Endothelial cell of umbilical vein (primary cell): ENCODE measurements at regions not wholly inside any gene's neighbourhood (a gene's known extent, or its start where the extent isn't known, plus 50 kb on each side); places are given as distances from the start of the nearest gene placed in this dataset.

Experiments
- BruUV-seq: library from RNA; stranded (reverse); fragments of 400-500 nt; replicated peaks from 2 replicates; lab custom pipeline; 2021; lab: Mats Ljungman, UMichigan
- CTCF ChIA-PET: fragments of 300-600, 350-600 bp; sonication (Branson Sonifier 250); formaldehyde crosslinking; loops from one replicate; lab custom pipeline; 2021; ENCODE audit warnings: antibody characterized with exemption, inconsistent platforms; lab: Charles Lee
- POLR2A ChIA-PET: fragments of 300-600, 350-600 bp; sonication (Branson Sonifier 250); formaldehyde crosslinking; loops from one replicate; lab custom pipeline; 2021; ENCODE audit warnings: antibody characterized with exemption, inconsistent platforms; lab: Charles Lee
- DNase-seq: peaks from one replicate; pipeline ENCODE4 v3.0.0-alpha.2; 2011; ENCODE audit warnings: low read depth, low spot score
- FAIRE-seq: peaks from 2 replicates; lab custom pipeline; 2011; peaks lifted over from hg19 to GRCh38; lab: Jason Lieb, UNC
- H2AFZ ChIP-seq: 2 replicates; pipeline ENCODE4 v1.6.0; 2012; ENCODE audit warnings: low read depth, low read length, control low read depth, inconsistent platforms
- H3K27ac ChIP-seq: 2 replicates; pipeline ENCODE4 v1.5.1; 2011; ENCODE audit warnings: low read depth, mild to moderate bottlenecking, control low read depth, low read length, moderate library complexity; ENCODE audit not compliant: insufficient read depth
- H3K27me3 ChIP-seq, 2 experiments: 2 replicates each; pipeline versions ENCODE4 v1.6.0 to v1.6.1; 2011; ENCODE audit warnings: low read length in 2 of 2, mixed read lengths in 1 of 2; ENCODE audit not compliant: control insufficient read depth in 2 of 2, insufficient read depth in 2 of 2
- H3K36me3 ChIP-seq, 2 experiments: 2 replicates in 1 of 2; 3 replicates in 1 of 2; pipeline ENCODE4 v1.5.1; 2011; ENCODE audit warnings: low read length in 2 of 2, mild to moderate bottlenecking in 1 of 2, moderate library complexity in 1 of 2; ENCODE audit not compliant: control insufficient read depth in 2 of 2, insufficient read depth in 2 of 2; ENCODE audit errors: extremely low read depth in 1 of 2
- H3K4me1 ChIP-seq: 3 replicates; pipeline ENCODE4 v1.5.1; 2011; ENCODE audit warnings: mild to moderate bottlenecking, low read length; ENCODE audit not compliant: control insufficient read depth, insufficient read depth; ENCODE audit errors: extremely low read depth
- H3K4me2 ChIP-seq: 2 replicates; pipeline ENCODE4 v1.6.1; 2011; ENCODE audit warnings: low read length, control low read depth, mixed read lengths; ENCODE audit not compliant: insufficient read depth
- H3K4me3 ChIP-seq, 3 experiments: fragments of 200-600 bp in 1 of 3; sonication (generic), shearing (Covaris generic) in 1 of 3; replicated peaks in 1 of 3; 2 replicates each; pipeline ENCODE4 v1.5.1; 2011 to 2016; ENCODE audit warnings: control low read depth in 3 of 3, low read length in 3 of 3, mild to moderate bottlenecking in 2 of 3, inconsistent platforms in 1 of 3, low read depth in 1 of 3, moderate library complexity in 1 of 3; ENCODE audit not compliant: insufficient read depth in 1 of 3
- H3K79me2 ChIP-seq: 2 replicates; pipeline ENCODE4 v1.6.0; 2012; ENCODE audit warnings: low read length, inconsistent platforms; ENCODE audit not compliant: control insufficient read depth, insufficient read depth
- H3K9ac ChIP-seq: replicated peaks from 2 replicates; pipeline ENCODE3; 2011; ENCODE audit warnings: low read length, control low read depth; ENCODE audit not compliant: insufficient read depth; ENCODE audit errors: extremely low read depth
- H3K9me1 ChIP-seq: replicated peaks from 3 replicates; pipeline ENCODE4 v1.6.0; 2011; ENCODE audit warnings: mild to moderate bottlenecking, low read length; ENCODE audit not compliant: control insufficient read depth, insufficient read depth; ENCODE audit errors: extremely low read depth
- H3K9me3 ChIP-seq: replicated peaks from 2 replicates; pipeline ENCODE4 v1.5.1; 2012; ENCODE audit warnings: low read length, inconsistent platforms; ENCODE audit not compliant: control insufficient read depth, insufficient read depth
- H4K20me1 ChIP-seq: replicated peaks from 2 replicates; pipeline ENCODE3; 2011; ENCODE audit warnings: mild to moderate bottlenecking, low read length; ENCODE audit not compliant: control insufficient read depth, insufficient read depth; ENCODE audit errors: extremely low read depth
- EZH2 ChIP-seq: IDR thresholded peaks from 2 replicates; pipeline ENCODE4 v1.6.1; 2012; ENCODE audit warnings: borderline replicate concordance, low read depth, mild to moderate bottlenecking, moderate library complexity, low read length, inconsistent platforms; ENCODE audit not compliant: severe bottlenecking
- FOS ChIP-seq: IDR thresholded peaks from 2 replicates; pipeline ENCODE4 v1.6.1; 2011; ENCODE audit warnings: mild to moderate bottlenecking, low read length, moderate library complexity, borderline replicate concordance; ENCODE audit not compliant: insufficient read depth
- GATA2 ChIP-seq: IDR thresholded peaks from 2 replicates; pipeline ENCODE4 v1.7.0; 2011; ENCODE audit warnings: low read depth, mild to moderate bottlenecking, moderate library complexity, mixed read lengths, low read length; ENCODE audit not compliant: insufficient read length, insufficient read depth
- JUN ChIP-seq: IDR thresholded peaks from 2 replicates; pipeline ENCODE4 v1.6.1; 2011; ENCODE audit warnings: borderline replicate concordance, low read depth; ENCODE audit not compliant: insufficient read length, insufficient read depth
- MYC ChIP-seq: IDR thresholded peaks from one replicate; pipeline ENCODE4 v1.6.1; 2011; ENCODE audit warnings: mild to moderate bottlenecking, low read depth, low read length
- POLR2A ChIP-seq: IDR thresholded peaks from 2 replicates; pipeline ENCODE4 v1.6.1; 2012; ENCODE audit warnings: low read depth, mild to moderate bottlenecking, control low read depth, low read length
- POLR2AphosphoS5 ChIP-seq: IDR thresholded peaks from 2 replicates; pipeline ENCODE4 v1.6.1; 2012; ENCODE audit warnings: low read depth, mild to moderate bottlenecking, control low read depth, low read length, moderate library complexity; ENCODE audit not compliant: insufficient read depth
- dilution Hi-C: fragments of 300-500 bp; cut with MboI; formaldehyde crosslinking; loops from one replicate; pipeline ENCODE4 v1.15.0; 2019; ENCODE audit warnings: low sequenced_read_pairs; ENCODE audit not compliant: extremely low pct_ligation_motif_present
- intact Hi-C: fragments of 100-400 bp; cut with micrococcal nuclease; formaldehyde crosslinking; loops from one replicate; pipeline ENCODE4 v1.10.0; 2022
- TF ChIP-seq, protein P1 (sequence below): IDR thresholded peaks from 2 replicates; pipeline ENCODE4 v1.6.1; 2011; ENCODE audit not compliant: insufficient read depth, insufficient read length
- TF ChIP-seq, protein P2 (sequence below), 2 donors: IDR thresholded peaks; 1 replicate in 1 of 2; 2 replicates in 1 of 2; pipeline ENCODE4 v1.5.1; 2011; ENCODE audit warnings: low read length in 2 of 2, mild to moderate bottlenecking in 2 of 2, moderate library complexity in 2 of 2, control low read depth in 1 of 2, inconsistent platforms in 1 of 2, low read depth in 1 of 2; ENCODE audit not compliant: insufficient read depth in 1 of 2; ENCODE audit errors: extremely low read depth in 1 of 2

DNA sequence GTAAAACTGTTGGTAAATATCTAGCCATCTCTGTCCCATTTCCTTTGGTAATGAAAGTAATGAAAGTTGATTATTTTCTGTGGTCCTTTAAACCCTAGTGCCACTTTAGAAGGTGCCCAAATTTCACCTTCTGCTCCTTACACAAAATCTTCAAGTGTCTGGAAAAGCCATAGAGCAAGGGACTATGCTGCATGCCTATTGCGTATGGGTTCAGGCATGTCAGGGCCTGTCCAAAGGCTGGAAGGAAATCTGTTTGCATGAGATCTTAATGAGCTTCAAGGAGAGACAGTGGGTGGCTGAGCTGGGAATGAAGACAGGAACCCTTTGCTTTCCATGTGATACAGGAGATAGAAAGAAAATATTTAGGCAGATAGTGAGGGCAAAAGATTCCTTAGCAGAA, 66.6 kb upstream of the CCN6 start:
- H3K9me1 ChIP-seq, result no peaks in the 10 kb centered on the region
- H4K20me1 ChIP-seq, result no peaks in the 10 kb centered on the region
- CTCF ChIA-PET, result no interaction called here
- BruUV-seq, result no TSS peak
- intact Hi-C loops (no loop called here), dilution Hi-C loops (no loop called here)
- H3K4me3 ChIP-seq, result no peak overlapping the region
- no peak overlapping the region for H3K9ac ChIP-seq
- DNase-seq (peak; percentile 51), FAIRE-seq (no peak)
- peak overlapping the region; percentile 28 for H2AFZ ChIP-seq
- H3K27ac ChIP-seq, result no peak overlapping the region
- H3K4me2 ChIP-seq, result no peak overlapping the region
- no peaks in the 10 kb centered on the region for H3K9me3 ChIP-seq
- no peaks in the 10 kb centered on the region for H3K79me2 ChIP-seq
- no peak for TF ChIP-seq MYC
- no peak for TF ChIP-seq JUN
- no peak for TF ChIP-seq EZH2
- no peak for TF ChIP-seq GATA2
- no peak for TF ChIP-seq FOS
- TF ChIP-seq, protein P1, sequence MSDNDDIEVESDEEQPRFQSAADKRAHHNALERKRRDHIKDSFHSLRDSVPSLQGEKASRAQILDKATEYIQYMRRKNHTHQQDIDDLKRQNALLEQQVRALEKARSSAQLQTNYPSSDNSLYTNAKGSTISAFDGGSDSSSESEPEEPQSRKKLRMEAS, result no peak
- H3K27me3 ChIP-seq, result no peaks in the 10 kb centered on the region
- no peaks in the 10 kb centered on the region for H3K36me3 ChIP-seq
- H3K4me1 ChIP-seq, result peaks cover 5% of the 10 kb centered on the region
- POLR2A ChIA-PET, result no interaction called here

DNA sequence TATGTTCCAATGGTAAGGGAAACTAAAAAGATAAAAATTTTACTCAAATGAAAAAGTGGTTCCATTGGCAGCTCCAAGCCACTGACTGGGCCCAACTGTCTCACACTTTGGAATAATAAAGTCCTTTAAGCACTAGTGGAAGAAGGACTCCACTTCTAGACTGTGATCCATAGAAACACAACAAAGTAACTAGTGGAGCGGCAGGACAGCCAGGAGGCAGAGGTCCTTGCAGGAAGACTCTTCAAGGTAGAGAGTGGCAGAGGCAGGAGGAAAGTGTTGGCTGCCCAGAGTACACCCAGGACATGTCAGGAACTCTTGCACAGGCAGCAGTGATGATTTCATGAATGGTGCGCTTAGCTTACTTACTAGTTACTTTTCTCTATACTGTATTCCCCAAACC, 65.0 kb upstream of the CCN6 start:
- H3K79me2 ChIP-seq, result no peaks in the 10 kb centered on the region
- no peaks in the 10 kb centered on the region for H3K36me3 ChIP-seq
- no peak overlapping the region for H3K4me2 ChIP-seq
- no peak for FAIRE-seq
- H4K20me1 ChIP-seq, result no peaks in the 10 kb centered on the region
- no TSS peak for BruUV-seq
- H3K9me3 ChIP-seq, result no peaks in the 10 kb centered on the region
- no peak overlapping the region for H2AFZ ChIP-seq
- H3K9me1 ChIP-seq, result no peaks in the 10 kb centered on the region
- peaks cover 20% of the 10 kb centered on the region for H3K4me1 ChIP-seq
- H3K9ac ChIP-seq, result no peak overlapping the region
- dilution Hi-C loops (no loop called here), intact Hi-C loops (no loop called here)
- no peak for TF ChIP-seq POLR2AphosphoS5
- TF ChIP-seq POLR2A, result no peak
- TF ChIP-seq, protein P1, result no peak
- TF ChIP-seq FOS, result no peak
- TF ChIP-seq MYC, result no peak
- TF ChIP-seq, protein P2, sequence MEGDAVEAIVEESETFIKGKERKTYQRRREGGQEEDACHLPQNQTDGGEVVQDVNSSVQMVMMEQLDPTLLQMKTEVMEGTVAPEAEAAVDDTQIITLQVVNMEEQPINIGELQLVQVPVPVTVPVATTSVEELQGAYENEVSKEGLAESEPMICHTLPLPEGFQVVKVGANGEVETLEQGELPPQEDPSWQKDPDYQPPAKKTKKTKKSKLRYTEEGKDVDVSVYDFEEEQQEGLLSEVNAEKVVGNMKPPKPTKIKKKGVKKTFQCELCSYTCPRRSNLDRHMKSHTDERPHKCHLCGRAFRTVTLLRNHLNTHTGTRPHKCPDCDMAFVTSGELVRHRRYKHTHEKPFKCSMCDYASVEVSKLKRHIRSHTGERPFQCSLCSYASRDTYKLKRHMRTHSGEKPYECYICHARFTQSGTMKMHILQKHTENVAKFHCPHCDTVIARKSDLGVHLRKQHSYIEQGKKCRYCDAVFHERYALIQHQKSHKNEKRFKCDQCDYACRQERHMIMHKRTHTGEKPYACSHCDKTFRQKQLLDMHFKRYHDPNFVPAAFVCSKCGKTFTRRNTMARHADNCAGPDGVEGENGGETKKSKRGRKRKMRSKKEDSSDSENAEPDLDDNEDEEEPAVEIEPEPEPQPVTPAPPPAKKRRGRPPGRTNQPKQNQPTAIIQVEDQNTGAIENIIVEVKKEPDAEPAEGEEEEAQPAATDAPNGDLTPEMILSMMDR (IDR thresholded peaks at IDR 0.05; ENCODE audit: extremely low read depth in 1 of 2, insufficient read depth in 1 of 2, low read depth in 1 of 2, low read length in 2 of 2), result no peak
- TF ChIP-seq JUN, result no peak
- no peak for TF ChIP-seq EZH2
- CTCF ChIA-PET, result interaction anchor here (1.0 kb wide), 1 partner anchor 115 kb away, joined by 3 read pairs; the partner anchor contains the start of gene FYN
- no peak overlapping the region for H3K4me3 ChIP-seq
- no peak overlapping the region for H3K27ac ChIP-seq
- POLR2A ChIA-PET, result no interaction called here
- H3K27me3 ChIP-seq, result no peaks in the 10 kb centered on the region
- no peak for DNase-seq
